ENCODE measurements at regions not wholly inside any gene's neighbourhood (a gene's known extent, or its start where the extent isn't known, plus 50 kb on each side); places are given as distances from the start of the nearest gene placed in this dataset.

DNA sequence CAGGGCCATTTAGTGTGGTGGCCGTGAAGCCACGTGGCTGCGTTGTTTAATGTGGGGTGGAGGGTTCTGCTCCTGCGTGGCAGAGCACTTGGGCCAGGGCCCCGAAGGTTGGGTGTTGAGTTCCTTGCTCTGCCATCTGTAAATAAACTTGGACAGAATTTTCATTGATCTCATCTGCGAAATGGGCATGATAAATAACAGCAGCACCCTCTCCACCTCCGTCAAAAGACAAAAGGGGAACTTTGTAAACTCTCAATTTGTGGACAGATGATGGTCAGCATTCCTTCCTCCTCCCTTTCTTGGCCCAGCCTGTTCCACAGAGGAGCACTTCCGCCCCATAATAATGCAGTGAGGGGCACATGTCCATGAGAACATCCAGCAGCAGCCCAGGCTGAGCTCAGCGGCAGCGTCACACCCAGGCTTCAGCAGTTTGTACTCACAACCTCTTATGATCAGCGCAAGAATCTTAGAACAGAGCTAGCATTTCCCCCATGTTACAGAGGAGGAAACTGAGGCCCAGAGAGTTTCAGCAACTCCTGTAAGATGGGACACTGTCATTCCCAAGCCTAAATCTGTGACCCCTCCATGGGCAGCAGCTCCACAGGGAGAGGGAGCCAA is 874.5 kb downstream of the BRD1 start:
- no peaks in the 10 kb centered on the region for H3K4me1 ChIP-seq
- H3K27ac ChIP-seq = no peak overlapping the region
- peaks cover 0 to 27% (median 0%) of the 10 kb centered on the region in 4 donors for H3K27me3 ChIP-seq
- 73 to 88% methylated on average over 5 to 9 of the region's 11 CpGs for WGBS, 2 donors
- no peak for DNase-seq
- intact Hi-C loops (cut with DNase I) = no loop called here
- TF ChIP-seq POLR2A (IDR thresholded peaks at IDR 0.05) (no peak), CTCF (IDR thresholded peaks at IDR 0.05) (no peak)
- no peaks in the 10 kb centered on the region for H3K36me3 ChIP-seq
- H3K9me3 ChIP-seq = no peaks in the 10 kb centered on the region
- no peak overlapping the region for H3K4me3 ChIP-seq

- Histone ChIP-seq H3K36me3 (no peaks in the 10 kb centered on the region), H3K4me1 (no peaks in the 10 kb centered on the region), H3K9me3 (no peaks in the 10 kb centered on the region), H3K4me3 (no peak overlapping the region), H3K27ac (no peak overlapping the region), H3K27me3 (peaks cover 0 to 27% (median 0%) of the 10 kb centered on the region in 4 donors)
- WGBS, 2 donors = 52 to 69% methylated on average over 3 to 10 of the region's 19 CpGs
- intact Hi-C loops (cut with DNase I) = no loop called here
- TF ChIP-seq POLR2A (IDR thresholded peaks at IDR 0.05) (no peak), CTCF (IDR thresholded peaks at IDR 0.05) (no peak)
- DNase-seq = no peak
Measured at GRCh38 chr22:48952256-48953102, 875.2 kb downstream of the BRD1 start.

- intact Hi-C loops (cut with DNase I) = no loop called here
- DNase-seq = no peak
- 71 to 76% methylated on average over 3 of the region's 6 CpGs for WGBS, 2 donors
- no peaks in the 10 kb centered on the region for H3K9me3 ChIP-seq
- H3K27me3 ChIP-seq = peaks cover 0 to 27% (median 0%) of the 10 kb centered on the region in 4 donors
- TF ChIP-seq CTCF (IDR thresholded peaks at IDR 0.05) (no peak), POLR2A (IDR thresholded peaks at IDR 0.05) (no peak)
- no peaks in the 10 kb centered on the region for H3K4me1 ChIP-seq
- H3K36me3 ChIP-seq = no peaks in the 10 kb centered on the region
- H3K27ac ChIP-seq = no peak overlapping the region
- H3K4me3 ChIP-seq = no peak overlapping the region
Measured at GRCh38 chr22:48951836-48952235, 875.8 kb downstream of the BRD1 start.

GRCh38 chr22:48950151-48950915 is 877.3 kb downstream of the BRD1 start:
- Histone ChIP-seq H3K9me3 (no peaks in the 10 kb centered on the region), H3K27ac (no peak overlapping the region), H3K4me3 (no peak overlapping the region), H3K36me3 (no peaks in the 10 kb centered on the region), H3K27me3 (peaks cover 0 to 27% (median 0%) of the 10 kb centered on the region in 4 donors), H3K4me1 (no peaks in the 10 kb centered on the region)
- no peak for DNase-seq
- TF ChIP-seq CTCF (IDR thresholded peaks at IDR 0.05) (no peak), POLR2A (IDR thresholded peaks at IDR 0.05) (no peak)
- intact Hi-C loops (cut with DNase I) = no loop called here
- 70 to 77% methylated on average over 4 to 16 of the region's 27 CpGs for WGBS, 2 donors

Measured in esophagus squamous epithelium (tissue), 5 donors.